NCI-H128 (cell line): ENCODE measurements at regions not wholly inside any gene's neighbourhood (a gene's known extent, or its start where the extent isn't known, plus 50 kb on each side); places are given as distances from the start of the nearest gene placed in this dataset.
"Not testable (repeated sequence)": the region's sequence is repeated elsewhere in the genome, so short reads cannot be mapped to it uniquely, and the experiment has no call there.

Experiments
- DNase-seq: peaks from one replicate; lab custom pipeline; 2025; ENCODE audit not compliant: unreplicated experiment; lab: John Stamatoyannopoulos, UW

GRCh38 chr9:75197561-75197960 is 109.2 kb downstream of the OSTF1 start:
- no peak for DNase-seq

- no peak for DNase-seq
These were observed 110.1 kb downstream of the OSTF1 start for GRCh38 chr9:75198436-75198835.

GRCh38 chr9:75200892-75201470 is 112.7 kb downstream of the OSTF1 start:
- DNase-seq, result no peak

GRCh38 chr9:75201480-75202209 is 113.3 kb downstream of the OSTF1 start:
- DNase-seq, result no peak

- not testable (repeated sequence) for DNase-seq
These were observed 119.7 kb downstream of the OSTF1 start for GRCh38 chr9:75207997-75208396.

- DNase-seq, result no peak
These were observed 121.9 kb downstream of the OSTF1 start for GRCh38 chr9:75210215-75210614.

- no peak for DNase-seq
These were observed 125.5 kb downstream of the OSTF1 start for GRCh38 chr9:75213765-75214164.

GRCh38 chr9:75226403-75227139 is 138.3 kb downstream of the OSTF1 start:
- DNase-seq, result no peak

- DNase-seq, result no peak
These were observed 140.6 kb downstream of the OSTF1 start for GRCh38 chr9:75228893-75229292.

GRCh38 chr9:75229605-75230332 is 141.5 kb downstream of the OSTF1 start:
- no peak for DNase-seq

- no peak for DNase-seq
These were observed 142.2 kb downstream of the OSTF1 start for GRCh38 chr9:75230469-75230868.

GRCh38 chr9:75231167-75231566 is 142.9 kb downstream of the OSTF1 start:
- no peak for DNase-seq

- DNase-seq, result no peak
These were observed 144.7 kb downstream of the OSTF1 start for GRCh38 chr9:75233011-75233410.

- no peak for DNase-seq
These were observed 147.3 kb downstream of the OSTF1 start for GRCh38 chr9:75235632-75236031.

GRCh38 chr9:75238311-75238976 is 150.1 kb downstream of the OSTF1 start:
- DNase-seq, result no peak

- DNase-seq, result no peak
These were observed 150.9 kb downstream of the OSTF1 start for GRCh38 chr9:75239176-75239575.

GRCh38 chr9:75242426-75242825 is 154.1 kb downstream of the OSTF1 start:
- no peak for DNase-seq

GRCh38 chr9:75246949-75247348 is 158.6 kb downstream of the OSTF1 start:
- DNase-seq, result no peak

GRCh38 chr9:75265525-75265972 is 177.2 kb downstream of the OSTF1 start:
- peak; percentile 50 for DNase-seq

GRCh38 chr9:75269197-75269596 is 180.9 kb downstream of the OSTF1 start:
- no peak for DNase-seq

- DNase-seq, result not testable (repeated sequence)
These were observed 184.7 kb downstream of the OSTF1 start for GRCh38 chr9:75273055-75273454.
